GM19397 (cell line): ENCODE measurements at regions not wholly inside any gene's neighbourhood (a gene's known extent, or its start where the extent isn't known, plus 50 kb on each side); places are given as distances from the start of the nearest gene placed in this dataset.

ENCODE experiments used
- ATAC-seq: cut with Tn5 transposase; IDR thresholded peaks from one replicate; pipeline ENCODE4 v1.9.1; 2021; ENCODE audit warnings: mild to moderate bottlenecking, moderate library complexity; ENCODE audit not compliant: unreplicated experiment

GRCh38 chr11:26076233-26076990 lies 255.5 kb upstream of the ANO3 start:
- ATAC-seq = no peak

GRCh38 chr11:26078231-26078821 lies 253.6 kb upstream of the ANO3 start:
- ATAC-seq = no peak

- ATAC-seq = no peak
Observed at GRCh38 chr11:26084313-26084712, 247.6 kb upstream of the ANO3 start.

GRCh38 chr11:26086028-26086427 lies 245.9 kb upstream of the ANO3 start:
- ATAC-seq = no peak

- peak; percentile 97 for ATAC-seq
Observed at GRCh38 chr11:26087120-26087935, 244.6 kb upstream of the ANO3 start.

GRCh38 chr11:26088391-26088790 lies 243.5 kb upstream of the ANO3 start:
- ATAC-seq = no peak

GRCh38 chr11:26090651-26091050 lies 241.3 kb upstream of the ANO3 start:
- no peak for ATAC-seq

- ATAC-seq = no peak
Observed at GRCh38 chr11:26093206-26093605, 238.7 kb upstream of the ANO3 start.

GRCh38 chr11:26095340-26095739 lies 236.6 kb upstream of the ANO3 start:
- ATAC-seq = no peak

GRCh38 chr11:26096451-26096850 lies 235.5 kb upstream of the ANO3 start:
- ATAC-seq = no peak

- ATAC-seq = no peak
Observed at GRCh38 chr11:26102325-26102724, 229.6 kb upstream of the ANO3 start.

- no peak for ATAC-seq
Observed at GRCh38 chr11:26105762-26106423, 226.0 kb upstream of the ANO3 start.

GRCh38 chr11:26106726-26107125 lies 225.2 kb upstream of the ANO3 start:
- ATAC-seq = no peak

- no peak for ATAC-seq
Observed at GRCh38 chr11:26109658-26110368, 222.1 kb upstream of the ANO3 start.

GRCh38 chr11:26112264-26112663 lies 219.7 kb upstream of the ANO3 start:
- no peak for ATAC-seq

GRCh38 chr11:26121466-26121865 lies 210.5 kb upstream of the ANO3 start:
- no peak for ATAC-seq

GRCh38 chr11:26126741-26127140 lies 205.2 kb upstream of the ANO3 start:
- no peak for ATAC-seq

GRCh38 chr11:26127336-26127735 lies 204.6 kb upstream of the ANO3 start:
- no peak for ATAC-seq

- ATAC-seq = no peak
Observed at GRCh38 chr11:26131406-26131805, 200.5 kb upstream of the ANO3 start.

- no peak for ATAC-seq
Observed at GRCh38 chr11:26134053-26134452, 197.9 kb upstream of the ANO3 start.
